ENCODE measurements at regions not wholly inside any gene's neighbourhood (a gene's known extent, or its start where the extent isn't known, plus 50 kb on each side); places are given as distances from the start of the nearest gene placed in this dataset.
"Not testable (repeated sequence)": the region's sequence is repeated elsewhere in the genome, so short reads cannot be mapped to it uniquely, and the experiment has no call there.

- TF ChIP-seq, protein P1, sequence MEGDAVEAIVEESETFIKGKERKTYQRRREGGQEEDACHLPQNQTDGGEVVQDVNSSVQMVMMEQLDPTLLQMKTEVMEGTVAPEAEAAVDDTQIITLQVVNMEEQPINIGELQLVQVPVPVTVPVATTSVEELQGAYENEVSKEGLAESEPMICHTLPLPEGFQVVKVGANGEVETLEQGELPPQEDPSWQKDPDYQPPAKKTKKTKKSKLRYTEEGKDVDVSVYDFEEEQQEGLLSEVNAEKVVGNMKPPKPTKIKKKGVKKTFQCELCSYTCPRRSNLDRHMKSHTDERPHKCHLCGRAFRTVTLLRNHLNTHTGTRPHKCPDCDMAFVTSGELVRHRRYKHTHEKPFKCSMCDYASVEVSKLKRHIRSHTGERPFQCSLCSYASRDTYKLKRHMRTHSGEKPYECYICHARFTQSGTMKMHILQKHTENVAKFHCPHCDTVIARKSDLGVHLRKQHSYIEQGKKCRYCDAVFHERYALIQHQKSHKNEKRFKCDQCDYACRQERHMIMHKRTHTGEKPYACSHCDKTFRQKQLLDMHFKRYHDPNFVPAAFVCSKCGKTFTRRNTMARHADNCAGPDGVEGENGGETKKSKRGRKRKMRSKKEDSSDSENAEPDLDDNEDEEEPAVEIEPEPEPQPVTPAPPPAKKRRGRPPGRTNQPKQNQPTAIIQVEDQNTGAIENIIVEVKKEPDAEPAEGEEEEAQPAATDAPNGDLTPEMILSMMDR (IDR thresholded peaks at IDR 0.05), result not testable (repeated sequence)
- not testable (repeated sequence) for TF ChIP-seq POLR2A (IDR thresholded peaks at IDR 0.05)
Measured at GRCh38 chr1:143778178-143778577, 193.6 kb downstream of the FAM72C start.
